Posterior cingulate gyrus (tissue), 11 donors: ENCODE measurements at regions not wholly inside any gene's neighbourhood (a gene's known extent, or its start where the extent isn't known, plus 50 kb on each side); places are given as distances from the start of the nearest gene placed in this dataset.
"Not testable (repeated sequence)": the region's sequence is repeated elsewhere in the genome, so short reads cannot be mapped to it uniquely, and the experiment has no call there.

ENCODE experiments used
- DNase-seq, 10 donors: peaks; one replicate each; pipeline versions ENCODE4 v3.0.0 to v3.0.0-alpha.2; 2020 to 2021; ENCODE audit warnings: mixed read lengths in 3 of 10
- intact Hi-C: fragments of 100-400 bp; cut with DNase I; formaldehyde crosslinking; loops from one replicate; pipeline ENCODE4 v1.15.1; 2023

DNA sequence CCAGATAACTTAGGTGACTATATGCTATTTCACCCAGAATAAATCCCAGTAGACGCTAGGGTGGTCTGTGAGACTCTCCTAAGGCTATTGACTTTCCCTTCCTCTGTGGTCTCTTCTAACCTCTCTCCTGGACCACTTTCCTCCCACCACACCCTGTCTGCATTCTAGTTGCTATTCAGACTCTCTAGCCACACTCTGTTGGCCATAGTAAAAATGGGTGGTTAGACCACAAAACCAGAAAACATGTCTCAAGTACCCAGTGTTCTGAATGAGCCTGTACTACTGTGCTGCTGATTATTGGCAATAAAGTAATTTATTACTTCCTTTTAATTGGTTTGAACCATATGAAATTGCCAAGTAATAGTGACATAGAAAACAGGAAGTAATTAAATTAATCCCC lies 240.8 kb downstream of the KIF20B start:
- DNase-seq: no peak
- intact Hi-C loops: no loop called here

DNA sequence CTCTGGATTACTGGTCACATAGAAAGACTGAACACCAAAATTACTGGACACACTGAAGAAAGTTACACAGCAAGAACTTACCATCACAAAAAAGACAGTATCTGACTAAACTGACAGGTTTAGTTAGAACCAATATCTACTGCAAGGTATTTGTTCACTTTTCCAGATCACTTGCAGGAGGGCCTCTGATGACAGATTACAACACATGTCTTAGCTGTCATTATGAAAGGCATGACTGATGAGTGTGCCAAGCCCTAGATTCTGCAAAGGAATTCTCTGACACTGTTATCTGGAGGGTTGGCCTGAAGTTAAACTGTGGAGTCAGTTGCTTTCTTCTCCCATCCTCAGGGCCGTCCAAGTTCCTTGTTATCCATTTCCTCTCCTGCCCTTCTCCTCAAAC lies 242.7 kb downstream of the KIF20B start:
- DNase-seq: no peak
- intact Hi-C loops: no loop called here

DNA sequence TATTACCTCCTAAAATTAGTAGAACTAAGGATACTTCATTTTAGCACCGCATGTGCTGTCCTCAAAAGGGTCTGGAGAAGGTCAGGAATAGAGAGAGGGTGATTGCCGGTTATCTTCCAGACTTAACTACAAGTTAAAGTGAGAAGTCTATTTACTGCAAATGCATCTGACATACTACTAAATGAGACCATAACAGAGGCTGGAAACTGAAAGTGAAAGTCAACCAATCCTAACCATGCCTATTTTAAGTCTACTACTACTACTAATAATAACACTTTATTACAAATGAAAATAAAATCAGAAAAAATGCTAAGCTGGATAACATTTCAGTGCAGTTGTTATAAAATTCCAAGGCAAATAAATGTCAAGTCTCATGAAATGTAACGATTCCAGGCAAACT lies 244.7 kb downstream of the KIF20B start:
- intact Hi-C loops: no loop called here

GRCh38 chr10:89949496-89949895 lies 248.1 kb downstream of the KIF20B start:
- intact Hi-C loops: no loop called here
- DNase-seq: no peak

More for the DNA sequence above, 244.7 kb downstream of the KIF20B start:
- no peak for DNase-seq

DNA sequence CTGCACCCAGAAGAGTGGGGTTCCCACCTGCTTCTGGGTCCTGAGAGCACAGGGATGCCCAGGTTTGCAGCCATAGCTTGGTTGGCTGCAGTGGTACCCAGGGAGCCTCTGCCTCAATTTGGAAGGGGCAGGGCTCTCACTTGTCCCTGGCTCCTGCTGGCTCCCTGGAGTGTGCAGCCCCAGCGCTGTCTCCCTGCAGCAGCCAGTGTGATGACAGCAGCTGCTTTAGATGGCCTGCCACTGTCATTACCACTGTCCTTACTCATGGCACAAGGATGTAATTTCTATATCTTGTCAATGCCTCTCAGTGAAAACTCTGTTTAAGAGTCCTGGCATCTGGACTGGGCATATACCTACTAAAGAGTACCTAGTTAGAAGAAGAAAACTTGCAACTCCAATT lies 250.9 kb downstream of the KIF20B start:
- no peak for DNase-seq
- intact Hi-C loops: no loop called here

- DNase-seq: no peak
- intact Hi-C loops: no loop called here
Observed at GRCh38 chr10:89952751-89953150, 251.4 kb downstream of the KIF20B start.

- no peak for DNase-seq
- intact Hi-C loops: no loop called here
Observed at GRCh38 chr10:89954061-89954460, 252.7 kb downstream of the KIF20B start.

DNA sequence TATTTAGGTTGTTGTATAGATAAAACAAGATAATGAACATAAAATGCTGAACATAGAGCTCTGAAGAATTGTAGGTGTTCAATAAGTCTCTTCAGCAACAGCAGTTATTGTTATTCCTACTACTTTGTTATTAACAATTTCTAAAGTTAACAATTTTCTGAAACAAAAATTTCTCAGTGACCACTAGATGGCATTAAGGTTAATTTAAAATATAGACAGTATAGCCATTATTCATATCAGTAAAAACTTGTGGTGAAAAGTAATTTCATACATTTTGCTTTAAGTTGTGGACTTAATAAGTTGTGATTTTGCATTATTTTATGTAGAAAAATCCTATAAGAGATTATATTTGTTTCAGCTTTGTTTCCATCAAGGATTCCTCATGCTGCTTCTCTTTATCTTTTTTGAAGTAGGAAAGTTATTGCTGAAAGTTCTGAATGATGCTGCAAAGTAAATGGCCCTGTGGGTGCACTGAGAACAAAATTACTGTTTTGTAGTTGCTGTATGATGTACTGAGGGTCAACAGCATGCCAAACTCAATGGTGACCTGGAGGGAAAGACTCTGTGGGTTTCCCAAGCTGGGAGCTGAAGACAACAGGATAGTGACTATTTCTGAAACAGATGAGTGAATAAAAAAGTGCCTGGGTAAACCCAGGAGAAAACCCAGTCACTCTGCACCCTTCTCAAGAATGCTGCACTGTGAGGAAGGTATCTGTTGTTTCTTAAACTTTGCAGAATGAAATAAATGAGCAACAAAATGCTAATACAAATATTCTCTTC lies 253.6 kb downstream of the KIF20B start:
- no peak for DNase-seq
- intact Hi-C loops: no loop called here

GRCh38 chr10:89959433-89960110 lies 258.2 kb downstream of the KIF20B start:
- DNase-seq: no peak
- intact Hi-C loops: no loop called here

DNA sequence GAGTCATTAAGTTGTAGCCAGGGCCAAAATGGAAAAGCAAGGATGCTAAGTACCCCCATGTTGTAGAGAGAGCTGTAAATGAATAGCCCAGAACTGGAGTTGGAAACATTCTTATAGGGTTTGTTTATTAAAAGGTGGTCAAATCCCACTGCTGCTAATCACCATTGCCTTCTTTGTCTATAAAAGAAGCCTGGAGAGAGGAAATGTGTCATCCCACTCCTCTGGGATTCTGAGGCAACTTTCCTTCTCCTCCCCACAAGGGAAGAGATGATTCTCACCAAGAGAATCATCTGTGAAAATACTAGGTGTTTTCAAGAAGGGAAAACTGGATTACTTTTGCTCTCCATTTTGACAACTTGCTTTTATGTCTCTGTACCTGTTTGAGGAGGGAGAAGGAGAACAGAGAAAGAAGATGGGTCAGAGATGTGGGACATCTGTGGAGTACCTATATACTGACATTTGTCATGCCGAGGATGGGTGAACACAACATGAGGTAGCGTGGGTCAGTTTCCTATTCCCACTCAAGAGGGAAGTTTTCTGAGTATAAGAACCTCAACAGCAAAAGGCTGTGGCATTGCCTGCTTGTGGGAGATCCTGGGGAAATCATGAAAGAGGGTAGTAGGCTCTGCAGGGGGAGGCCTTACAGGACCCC lies 262.2 kb downstream of the KIF20B start:
- intact Hi-C loops: no loop called here
- DNase-seq: no peak

- intact Hi-C loops: no loop called here
- no peak for DNase-seq
Observed at GRCh38 chr10:89966211-89966610, 264.8 kb downstream of the KIF20B start.

DNA sequence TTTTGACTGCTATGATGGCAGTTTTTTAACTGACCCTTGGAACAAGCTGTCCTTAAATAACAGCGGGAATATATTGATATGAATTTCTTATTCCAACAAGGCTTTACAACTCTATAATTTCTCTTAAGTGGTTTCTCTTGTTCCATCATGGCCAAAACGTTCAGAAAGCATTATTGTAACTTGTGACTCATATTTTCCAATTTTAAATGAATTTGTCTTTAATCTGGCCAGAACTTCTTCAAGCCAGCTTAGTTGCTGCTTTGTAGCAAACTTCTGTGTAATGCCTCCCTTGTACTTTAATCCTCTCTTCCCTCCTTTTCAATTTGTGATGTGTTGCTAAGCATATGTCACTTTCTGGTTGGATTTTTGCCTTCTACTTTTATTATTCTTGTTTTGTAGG lies 271.9 kb downstream of the KIF20B start:
- no peak for DNase-seq
- intact Hi-C loops: no loop called here

GRCh38 chr10:89975071-89975470 lies 273.7 kb downstream of the KIF20B start:
- no peak for DNase-seq
- intact Hi-C loops: no loop called here

GRCh38 chr10:89975771-89976170 lies 274.4 kb downstream of the KIF20B start:
- intact Hi-C loops: no loop called here
- no peak for DNase-seq

DNA sequence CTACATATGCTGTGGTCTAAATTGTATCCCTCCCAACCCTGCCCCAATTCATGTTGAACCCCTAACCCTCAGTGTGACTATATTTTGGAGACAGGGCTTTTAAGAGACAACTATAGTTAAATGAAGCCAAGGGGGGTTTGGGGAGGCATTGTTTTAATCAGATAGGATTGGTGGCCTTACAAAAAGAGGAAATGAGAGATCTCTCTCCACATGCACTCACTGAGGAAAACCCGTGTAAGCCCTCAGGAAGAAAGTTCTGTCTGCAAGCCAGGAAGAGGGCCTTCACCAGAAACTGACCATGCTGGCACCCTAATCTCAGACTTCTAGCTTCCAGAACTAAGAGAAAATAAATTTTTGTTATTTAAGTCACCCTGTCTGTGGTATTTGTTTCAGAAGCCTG lies 276.7 kb downstream of the KIF20B start:
- intact Hi-C loops: no loop called here
- no peak for DNase-seq

DNA sequence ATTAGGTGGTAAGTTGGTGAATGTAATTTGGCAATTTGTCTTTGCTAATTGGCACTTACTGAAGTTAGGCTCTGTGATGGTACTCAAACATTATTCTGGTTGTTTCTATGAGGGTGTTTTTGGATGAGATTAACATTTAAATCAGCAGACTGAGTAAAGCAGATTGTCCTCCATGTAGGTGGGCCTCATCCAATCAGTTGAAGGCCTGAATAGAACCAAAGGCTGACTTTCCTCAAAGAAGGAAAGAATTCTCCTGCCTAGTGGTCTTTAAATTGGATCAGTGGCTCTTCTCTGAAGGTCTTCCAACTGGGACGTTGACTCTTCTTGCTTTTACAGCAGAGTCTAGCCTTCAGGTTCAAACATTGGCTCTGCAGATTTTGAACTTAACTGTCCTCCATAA lies 278.3 kb downstream of the KIF20B start:
- DNase-seq: no peak
- intact Hi-C loops: no loop called here

DNA sequence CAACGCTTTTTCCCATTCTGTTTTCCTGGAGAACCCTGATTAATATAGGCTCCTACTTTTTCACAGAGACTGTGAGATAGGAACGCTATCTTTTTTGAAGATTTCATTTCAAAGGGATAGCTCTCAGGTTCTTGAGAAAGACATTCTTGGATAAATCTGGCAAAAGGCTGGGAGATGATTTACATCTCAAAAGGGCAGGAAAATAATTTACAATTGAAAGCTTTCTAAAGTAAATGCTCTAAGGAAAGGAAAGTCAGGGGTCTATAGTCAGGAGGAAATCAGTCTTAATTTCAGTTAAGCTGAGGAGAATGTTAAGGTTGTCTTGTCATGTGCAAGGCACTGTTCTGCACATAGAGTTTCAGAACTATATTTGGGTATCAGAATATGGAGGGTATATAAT lies 278.8 kb downstream of the KIF20B start:
- DNase-seq: no peak
- intact Hi-C loops: no loop called here

GRCh38 chr10:89981891-89982290 lies 280.5 kb downstream of the KIF20B start:
- no peak for DNase-seq
- intact Hi-C loops: no loop called here

- DNase-seq: peak in 6 of 10 donors; percentile 8 to 82 (median 24)
- intact Hi-C loops: no loop called here
Observed at GRCh38 chr10:89985446-89985845, 284.1 kb downstream of the KIF20B start.

DNA sequence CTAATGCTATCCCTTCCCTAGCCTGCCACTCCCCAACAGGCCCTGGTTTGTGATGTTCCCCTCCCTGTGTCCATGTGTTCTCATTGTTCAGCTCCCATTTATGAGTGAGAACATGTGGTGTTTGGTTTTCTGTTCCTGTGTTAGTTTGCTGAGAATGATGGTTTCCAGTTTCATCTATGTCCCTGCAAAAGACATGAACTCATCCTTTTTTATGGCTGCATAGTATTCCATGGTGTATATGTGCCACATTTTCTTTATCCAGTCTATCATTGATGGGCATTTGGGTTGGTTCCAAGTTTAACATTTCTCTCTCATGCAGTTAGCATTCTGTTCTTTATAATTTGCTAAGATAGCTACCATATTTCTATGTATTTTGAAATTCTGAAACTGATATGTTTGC lies 287.0 kb downstream of the KIF20B start:
- DNase-seq, intact Hi-C loops: not testable (repeated sequence)

DNA sequence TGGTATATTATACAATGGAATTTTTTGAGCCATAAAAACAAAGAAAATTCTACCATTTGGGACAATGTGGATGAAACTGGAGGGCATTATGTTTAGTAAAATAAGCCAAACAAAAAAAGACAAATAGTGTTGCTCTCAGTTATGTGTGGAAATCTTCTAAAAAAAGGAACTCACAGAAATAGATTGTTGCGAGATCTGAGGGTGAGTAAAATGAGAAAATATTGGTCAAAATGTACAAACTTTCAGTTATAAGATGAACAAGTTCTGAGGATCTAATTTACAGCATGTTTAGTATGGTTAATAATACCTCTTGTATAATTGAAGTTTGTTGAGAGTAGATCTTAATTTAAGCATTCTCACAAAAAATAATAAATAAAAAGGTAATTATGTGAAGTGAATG lies 291.2 kb downstream of the KIF20B start:
- intact Hi-C loops: no loop called here
- DNase-seq: no peak

DNA sequence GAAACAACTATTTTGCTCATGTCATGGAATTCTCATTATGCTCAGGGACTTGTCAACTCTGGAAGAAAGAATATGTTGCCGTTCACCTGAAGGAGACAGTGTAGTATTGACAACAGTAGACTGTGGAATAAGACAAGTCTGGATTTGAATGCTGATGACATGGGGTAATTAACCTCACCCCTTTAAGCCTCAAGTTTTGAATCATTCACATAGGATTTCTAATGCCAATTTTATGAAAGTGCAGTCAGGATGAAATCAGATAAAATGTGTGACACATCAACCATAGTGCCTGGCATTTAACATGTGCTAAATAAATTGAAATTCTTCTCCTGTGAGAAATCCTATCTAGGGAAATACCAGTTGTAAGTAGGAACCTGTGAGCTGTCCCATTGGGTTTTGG lies 305.8 kb downstream of the KIF20B start:
- intact Hi-C loops: no loop called here
- no peak for DNase-seq
